NB4 (cell line): ENCODE measurements at regions not wholly inside any gene's neighbourhood (a gene's known extent, or its start where the extent isn't known, plus 50 kb on each side); places are given as distances from the start of the nearest gene placed in this dataset.

Source experiments
- CTCF ChIP-seq: IDR thresholded peaks from one replicate; pipeline ENCODE4 v1.5.1; 2012; ENCODE audit warnings: low read depth, low read length
- MAX ChIP-seq: IDR thresholded peaks from 2 replicates; pipeline ENCODE4 v1.6.1; 2011; ENCODE audit warnings: low read depth, low read length
- MYC ChIP-seq: IDR thresholded peaks from 2 replicates; pipeline ENCODE4 v1.6.1; 2011; ENCODE audit warnings: low read depth, low read length
- POLR2A ChIP-seq: IDR thresholded peaks from 2 replicates; pipeline ENCODE4 v1.6.1; 2011; ENCODE audit warnings: mild to moderate bottlenecking; ENCODE audit not compliant: insufficient read length; ENCODE audit errors: extremely low read depth

GRCh38 chr6:98498144-98498775, 336.1 kb upstream of the POU3F2 start:
- TF ChIP-seq MYC (no peak), CTCF (no peak), POLR2A (no peak), MAX (no peak)
